ENCODE measurements at regions not wholly inside any gene's neighbourhood (a gene's known extent, or its start where the extent isn't known, plus 50 kb on each side); places are given as distances from the start of the nearest gene placed in this dataset.
"Not testable (repeated sequence)": the region's sequence is repeated elsewhere in the genome, so short reads cannot be mapped to it uniquely, and the experiment has no call there.

GRCh38 chr1:194058268-194058667 lies 871.9 kb upstream of the B3GALT2 start:
- TF ChIP-seq CTCF (conservative IDR thresholded peaks at IDR 0.05); EZH2 (IDR thresholded peaks at IDR 0.05; ENCODE audit: low read depth): not testable (repeated sequence)

All from PC-9 (cell line).